ENCODE measurements at regions not wholly inside any gene's neighbourhood (a gene's known extent, or its start where the extent isn't known, plus 50 kb on each side); places are given as distances from the start of the nearest gene placed in this dataset.

DNA sequence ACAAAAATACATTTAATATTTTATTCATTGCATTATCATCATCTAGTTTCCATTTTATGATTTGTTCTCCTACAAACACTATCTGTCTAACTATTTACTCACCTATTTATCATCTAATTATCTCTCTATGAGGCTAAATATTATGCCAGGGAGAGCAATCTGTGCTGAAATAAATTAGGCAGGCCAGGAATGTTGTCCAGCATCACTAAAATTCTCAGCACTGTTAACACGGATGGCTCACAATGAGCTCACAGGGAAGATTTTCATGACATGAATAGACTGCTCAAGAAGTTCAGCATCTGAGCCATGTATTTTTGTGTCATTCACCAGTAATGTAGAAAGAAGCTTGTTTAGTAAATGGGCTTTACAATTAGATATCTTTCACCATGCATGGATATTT is 1277.2 kb downstream of the GRIK2 start:
- no peak overlapping the region for H3K27ac ChIP-seq
- TF ChIP-seq, protein P1, sequence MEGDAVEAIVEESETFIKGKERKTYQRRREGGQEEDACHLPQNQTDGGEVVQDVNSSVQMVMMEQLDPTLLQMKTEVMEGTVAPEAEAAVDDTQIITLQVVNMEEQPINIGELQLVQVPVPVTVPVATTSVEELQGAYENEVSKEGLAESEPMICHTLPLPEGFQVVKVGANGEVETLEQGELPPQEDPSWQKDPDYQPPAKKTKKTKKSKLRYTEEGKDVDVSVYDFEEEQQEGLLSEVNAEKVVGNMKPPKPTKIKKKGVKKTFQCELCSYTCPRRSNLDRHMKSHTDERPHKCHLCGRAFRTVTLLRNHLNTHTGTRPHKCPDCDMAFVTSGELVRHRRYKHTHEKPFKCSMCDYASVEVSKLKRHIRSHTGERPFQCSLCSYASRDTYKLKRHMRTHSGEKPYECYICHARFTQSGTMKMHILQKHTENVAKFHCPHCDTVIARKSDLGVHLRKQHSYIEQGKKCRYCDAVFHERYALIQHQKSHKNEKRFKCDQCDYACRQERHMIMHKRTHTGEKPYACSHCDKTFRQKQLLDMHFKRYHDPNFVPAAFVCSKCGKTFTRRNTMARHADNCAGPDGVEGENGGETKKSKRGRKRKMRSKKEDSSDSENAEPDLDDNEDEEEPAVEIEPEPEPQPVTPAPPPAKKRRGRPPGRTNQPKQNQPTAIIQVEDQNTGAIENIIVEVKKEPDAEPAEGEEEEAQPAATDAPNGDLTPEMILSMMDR (IDR thresholded peaks at IDR 0.05) = no peak
- no peak for TF ChIP-seq ZFX (IDR thresholded peaks at IDR 0.05; ENCODE audit: borderline replicate concordance)

DNA sequence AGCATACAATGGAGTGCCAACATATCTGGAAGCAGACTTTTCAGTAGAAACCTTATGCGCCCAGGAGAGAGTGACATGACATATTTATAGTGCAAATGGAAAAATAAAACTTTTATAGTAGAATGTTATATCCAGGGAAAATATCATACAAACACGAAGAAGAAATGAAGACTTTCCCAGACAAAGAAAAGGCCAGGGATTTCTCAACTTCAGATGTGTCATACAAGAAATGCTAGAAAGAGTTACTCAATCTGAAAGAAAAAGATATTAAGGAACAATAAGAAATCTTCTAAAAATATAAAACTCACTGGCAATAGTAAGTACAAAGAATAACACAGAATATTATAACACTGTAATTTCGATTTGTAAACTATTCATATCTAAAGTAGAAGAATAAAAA is 1269.3 kb downstream of the GRIK2 start:
- no peak overlapping the region for H3K27ac ChIP-seq

DNA sequence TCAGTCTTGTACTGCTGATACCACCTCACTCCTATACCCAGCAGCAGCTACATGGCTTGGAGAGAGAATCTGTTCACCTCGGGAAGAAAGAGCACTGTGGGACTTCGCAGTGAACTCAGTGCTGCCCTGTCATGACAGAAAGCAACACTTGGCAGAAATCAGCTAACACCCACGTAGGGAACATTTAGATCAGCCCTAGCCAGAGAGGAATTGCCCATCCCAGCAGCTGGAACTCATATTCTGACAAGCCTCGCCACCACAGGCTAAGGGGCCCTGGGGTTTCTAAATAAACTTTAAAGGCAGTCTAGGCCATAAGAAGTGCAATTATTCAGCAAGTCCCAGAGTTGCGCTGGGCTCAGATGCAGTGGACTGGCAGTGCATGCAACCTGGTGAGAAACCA is 1266.8 kb downstream of the GRIK2 start:
- TF ChIP-seq, protein P1 (IDR thresholded peaks at IDR 0.05) = no peak
- TF ChIP-seq ZFX (IDR thresholded peaks at IDR 0.05; ENCODE audit: borderline replicate concordance) = no peak
- H3K27ac ChIP-seq = no peak overlapping the region

More for the DNA sequence above, 1269.3 kb downstream of the GRIK2 start:
- TF ChIP-seq, protein P1 (IDR thresholded peaks at IDR 0.05) = no peak
- TF ChIP-seq ZFX (IDR thresholded peaks at IDR 0.05; ENCODE audit: borderline replicate concordance) = no peak

DNA sequence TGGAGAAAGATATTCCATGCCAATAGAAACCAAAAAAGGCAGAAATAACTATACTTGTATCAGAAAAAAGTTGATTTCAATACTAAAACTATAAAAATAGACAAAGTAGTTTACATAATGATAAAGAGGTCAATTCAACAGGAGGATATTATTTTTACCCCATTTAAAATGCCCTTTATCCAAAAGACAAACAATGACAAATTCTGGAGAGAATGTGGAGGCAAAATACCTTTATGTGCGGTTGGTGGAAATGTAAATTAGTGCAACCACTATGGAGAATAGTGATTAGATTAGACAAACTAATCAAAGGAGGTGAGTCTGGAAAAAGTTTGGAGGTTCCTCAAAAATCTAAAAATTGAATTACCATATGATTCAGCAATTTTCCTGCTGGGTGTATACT is 1262.3 kb downstream of the GRIK2 start:
- TF ChIP-seq, protein P1 (IDR thresholded peaks at IDR 0.05) = no peak
- no peak for TF ChIP-seq ZFX (IDR thresholded peaks at IDR 0.05; ENCODE audit: borderline replicate concordance)
- no peak overlapping the region for H3K27ac ChIP-seq

DNA sequence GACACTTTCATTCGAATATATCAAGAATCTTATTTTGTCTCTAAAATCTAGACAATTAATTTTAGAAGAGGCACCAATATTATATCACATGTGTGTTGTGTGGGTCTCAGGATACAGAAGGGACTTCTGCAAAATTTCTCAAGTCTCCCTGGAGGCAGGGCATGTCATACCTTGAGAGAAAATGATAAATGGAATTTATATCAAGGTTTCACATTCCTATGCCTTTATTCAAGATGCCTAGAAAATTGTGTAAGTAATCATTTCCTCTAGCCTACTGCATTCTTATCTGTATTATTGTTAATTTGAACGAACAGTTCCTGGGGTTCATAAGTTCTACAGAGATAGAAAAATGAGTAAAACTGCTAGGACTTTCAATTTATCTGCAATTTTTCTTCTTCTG is 1247.9 kb downstream of the GRIK2 start:
- H3K27ac ChIP-seq = no peak overlapping the region
- TF ChIP-seq, protein P1 (IDR thresholded peaks at IDR 0.05) = no peak
- no peak for TF ChIP-seq ZFX (IDR thresholded peaks at IDR 0.05; ENCODE audit: borderline replicate concordance)

DNA sequence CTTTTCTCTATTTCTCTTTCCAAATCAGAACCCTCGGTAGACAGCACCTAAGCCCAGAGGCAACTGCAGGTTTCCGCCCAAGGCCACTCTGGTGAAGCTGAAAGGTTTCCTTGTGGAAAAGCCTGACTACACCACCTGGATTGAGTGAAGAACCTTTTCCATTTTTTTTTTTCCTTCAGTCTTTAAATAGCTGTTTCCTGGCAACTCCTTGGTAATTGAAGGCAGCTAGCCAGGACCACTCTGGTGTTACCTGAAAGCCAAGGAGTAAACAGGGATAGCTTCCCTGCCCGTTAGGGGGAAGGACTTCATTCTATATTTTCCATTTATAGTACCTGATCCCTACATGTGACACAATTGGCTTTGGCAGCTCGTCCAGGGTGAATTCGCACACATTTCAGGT is 1238.4 kb downstream of the GRIK2 start:
- TF ChIP-seq, protein P1 (IDR thresholded peaks at IDR 0.05) = no peak
- TF ChIP-seq ZFX (IDR thresholded peaks at IDR 0.05; ENCODE audit: borderline replicate concordance) = no peak
- H3K27ac ChIP-seq = no peak overlapping the region

DNA sequence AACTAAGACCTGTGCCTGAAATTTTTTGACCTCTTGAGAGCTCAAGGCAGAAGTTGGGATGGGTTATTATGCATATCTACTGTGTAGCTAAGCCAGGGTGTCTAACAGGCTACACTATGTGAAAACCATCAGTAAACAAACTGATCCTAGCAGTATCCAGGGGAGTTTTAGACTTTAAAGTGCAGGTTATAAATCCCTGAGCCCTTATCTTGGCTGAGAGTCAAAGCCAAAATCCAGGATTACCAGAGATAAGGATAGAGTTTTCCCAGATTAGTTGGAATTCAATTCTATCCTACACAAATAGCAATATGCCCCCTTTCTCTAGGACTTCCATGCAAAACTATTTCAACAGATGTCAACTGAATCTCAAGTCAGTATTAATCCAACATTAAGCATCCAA is 1229.7 kb downstream of the GRIK2 start:
- TF ChIP-seq, protein P1 (IDR thresholded peaks at IDR 0.05) = no peak
- no peak for TF ChIP-seq ZFX (IDR thresholded peaks at IDR 0.05; ENCODE audit: borderline replicate concordance)
- no peak overlapping the region for H3K27ac ChIP-seq

Data from 22Rv1 (cell line).